ENCODE measurements at regions not wholly inside any gene's neighbourhood (a gene's known extent, or its start where the extent isn't known, plus 50 kb on each side); places are given as distances from the start of the nearest gene placed in this dataset.

DNA sequence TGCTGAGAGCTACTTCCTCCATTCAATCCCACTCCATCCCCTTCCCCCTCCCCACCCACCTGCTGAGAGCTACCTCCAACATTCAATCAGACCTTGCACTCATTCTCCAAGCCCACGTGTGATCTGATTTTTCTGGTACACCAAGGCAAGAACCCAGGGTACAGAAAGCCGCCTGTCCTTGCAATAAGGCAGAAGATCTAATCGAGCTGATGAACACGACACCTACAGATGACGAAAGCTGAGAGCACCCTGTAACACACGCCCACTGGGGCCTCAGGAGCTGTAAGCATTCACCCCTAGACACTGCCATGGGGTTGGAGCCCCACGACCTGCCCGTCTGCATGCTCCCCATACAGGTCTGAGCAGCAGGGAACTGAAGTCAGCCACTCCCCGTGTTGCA, 58.3 kb downstream of the TRIML1 start:
- TF ChIP-seq, protein P1, sequence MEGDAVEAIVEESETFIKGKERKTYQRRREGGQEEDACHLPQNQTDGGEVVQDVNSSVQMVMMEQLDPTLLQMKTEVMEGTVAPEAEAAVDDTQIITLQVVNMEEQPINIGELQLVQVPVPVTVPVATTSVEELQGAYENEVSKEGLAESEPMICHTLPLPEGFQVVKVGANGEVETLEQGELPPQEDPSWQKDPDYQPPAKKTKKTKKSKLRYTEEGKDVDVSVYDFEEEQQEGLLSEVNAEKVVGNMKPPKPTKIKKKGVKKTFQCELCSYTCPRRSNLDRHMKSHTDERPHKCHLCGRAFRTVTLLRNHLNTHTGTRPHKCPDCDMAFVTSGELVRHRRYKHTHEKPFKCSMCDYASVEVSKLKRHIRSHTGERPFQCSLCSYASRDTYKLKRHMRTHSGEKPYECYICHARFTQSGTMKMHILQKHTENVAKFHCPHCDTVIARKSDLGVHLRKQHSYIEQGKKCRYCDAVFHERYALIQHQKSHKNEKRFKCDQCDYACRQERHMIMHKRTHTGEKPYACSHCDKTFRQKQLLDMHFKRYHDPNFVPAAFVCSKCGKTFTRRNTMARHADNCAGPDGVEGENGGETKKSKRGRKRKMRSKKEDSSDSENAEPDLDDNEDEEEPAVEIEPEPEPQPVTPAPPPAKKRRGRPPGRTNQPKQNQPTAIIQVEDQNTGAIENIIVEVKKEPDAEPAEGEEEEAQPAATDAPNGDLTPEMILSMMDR (IDR thresholded peaks at IDR 0.05; ENCODE audit: low read depth, low read length, poor library complexity, severe bottlenecking): no peak
- TF ChIP-seq EZH2phosphoT487 (IDR thresholded peaks at IDR 0.05; ENCODE audit: borderline replicate concordance, low read length): no peak

Measured in DOHH2 (cell line).